Adipocyte (in vitro differentiated cells): ENCODE measurements at regions not wholly inside any gene's neighbourhood (a gene's known extent, or its start where the extent isn't known, plus 50 kb on each side); places are given as distances from the start of the nearest gene placed in this dataset.

Source experiments
- DNase-seq: peaks from one replicate; pipeline ENCODE4 v3.0.0-alpha.2; 2015; ENCODE audit warnings: low read depth
- H3K27me3 ChIP-seq: replicated peaks from 2 replicates; pipeline ENCODE4 v1.7.0; 2013; ENCODE audit warnings: mild to moderate bottlenecking, low read length, moderate library complexity; ENCODE audit not compliant: control insufficient read depth, insufficient read depth
- H3K36me3 ChIP-seq: 2 replicates; pipeline ENCODE4 v1.7.0; 2013; ENCODE audit warnings: low read length, mild to moderate bottlenecking, moderate library complexity; ENCODE audit not compliant: control insufficient read depth, insufficient read depth, severe bottlenecking
- H3K4me1 ChIP-seq: 2 replicates; pipeline ENCODE4 v1.7.0; 2013; ENCODE audit warnings: mild to moderate bottlenecking, low read length, moderate library complexity; ENCODE audit not compliant: control insufficient read depth, insufficient read depth
- H3K4me3 ChIP-seq: 2 replicates; pipeline ENCODE4 v1.7.0; 2013; ENCODE audit warnings: mild to moderate bottlenecking, low read length, moderate library complexity
- H3K9ac ChIP-seq: 2 replicates; pipeline ENCODE4 v1.7.0; 2013; ENCODE audit warnings: mild to moderate bottlenecking, low read length, moderate library complexity
- H3K9me3 ChIP-seq: 2 replicates; pipeline ENCODE4 v1.7.0; 2013; ENCODE audit warnings: mild to moderate bottlenecking, low read length, moderate library complexity; ENCODE audit not compliant: control insufficient read depth

- Histone ChIP-seq H3K27me3 (no peaks in the 10 kb centered on the region), H3K36me3 (no peaks in the 10 kb centered on the region), H3K9me3 (no peaks in the 10 kb centered on the region), H3K4me3 (no peak overlapping the region), H3K9ac (no peak overlapping the region), H3K4me1 (no peaks in the 10 kb centered on the region)
- no peak for DNase-seq
Observed at GRCh38 chr2:5888126-5888525, 195.9 kb downstream of the SOX11 start.

- Histone ChIP-seq H3K4me3 (no peak overlapping the region), H3K4me1 (no peaks in the 10 kb centered on the region), H3K36me3 (no peaks in the 10 kb centered on the region), H3K9me3 (peaks cover 2% of the 10 kb centered on the region), H3K27me3 (no peaks in the 10 kb centered on the region), H3K9ac (no peak overlapping the region)
- no peak for DNase-seq
Observed at GRCh38 chr2:5889519-5889918, 197.3 kb downstream of the SOX11 start.

GRCh38 chr2:5894355-5894754, 202.2 kb downstream of the SOX11 start:
- H3K4me1 ChIP-seq = no peaks in the 10 kb centered on the region
- no peak for DNase-seq
- H3K9ac ChIP-seq = no peak overlapping the region
- H3K9me3 ChIP-seq = peaks cover 6% of the 10 kb centered on the region
- no peak overlapping the region for H3K4me3 ChIP-seq
- no peaks in the 10 kb centered on the region for H3K27me3 ChIP-seq
- H3K36me3 ChIP-seq = no peaks in the 10 kb centered on the region

GRCh38 chr2:5895284-5895683, 203.1 kb downstream of the SOX11 start:
- Histone ChIP-seq H3K36me3 (no peaks in the 10 kb centered on the region), H3K4me3 (no peak overlapping the region), H3K4me1 (no peaks in the 10 kb centered on the region), H3K9ac (no peak overlapping the region), H3K9me3 (peaks cover 6% of the 10 kb centered on the region), H3K27me3 (no peaks in the 10 kb centered on the region)
- DNase-seq = no peak

GRCh38 chr2:5897249-5897648, 205.1 kb downstream of the SOX11 start:
- no peaks in the 10 kb centered on the region for H3K27me3 ChIP-seq
- H3K9me3 ChIP-seq = peaks cover 6% of the 10 kb centered on the region
- H3K4me1 ChIP-seq = no peaks in the 10 kb centered on the region
- no peak overlapping the region for H3K4me3 ChIP-seq
- H3K9ac ChIP-seq = no peak overlapping the region
- DNase-seq = no peak
- H3K36me3 ChIP-seq = no peaks in the 10 kb centered on the region

- DNase-seq = no peak
- no peaks in the 10 kb centered on the region for H3K27me3 ChIP-seq
- H3K4me1 ChIP-seq = no peaks in the 10 kb centered on the region
- no peak overlapping the region for H3K4me3 ChIP-seq
- no peak overlapping the region for H3K9ac ChIP-seq
- H3K36me3 ChIP-seq = no peaks in the 10 kb centered on the region
- peaks cover 6% of the 10 kb centered on the region for H3K9me3 ChIP-seq
Observed at GRCh38 chr2:5898667-5899066, 206.5 kb downstream of the SOX11 start.

- Histone ChIP-seq H3K27me3 (no peaks in the 10 kb centered on the region), H3K4me3 (no peak overlapping the region), H3K4me1 (no peaks in the 10 kb centered on the region), H3K9ac (no peak overlapping the region), H3K36me3 (no peaks in the 10 kb centered on the region), H3K9me3 (no peaks in the 10 kb centered on the region)
- DNase-seq = no peak
Observed at GRCh38 chr2:5905661-5906060, 213.5 kb downstream of the SOX11 start.

- Histone ChIP-seq H3K27me3 (no peaks in the 10 kb centered on the region), H3K9me3 (no peaks in the 10 kb centered on the region), H3K4me1 (no peaks in the 10 kb centered on the region), H3K9ac (no peak overlapping the region), H3K4me3 (no peak overlapping the region), H3K36me3 (no peaks in the 10 kb centered on the region)
- peak; percentile 4 for DNase-seq
Observed at GRCh38 chr2:5908071-5908470, 215.9 kb downstream of the SOX11 start.

GRCh38 chr2:5911718-5912117, 219.5 kb downstream of the SOX11 start:
- no peak for DNase-seq

GRCh38 chr2:5913711-5914395, 221.7 kb downstream of the SOX11 start:
- H3K9ac ChIP-seq = no peak overlapping the region
- no peaks in the 10 kb centered on the region for H3K27me3 ChIP-seq
- no peak overlapping the region for H3K4me3 ChIP-seq
- DNase-seq = no peak
- no peaks in the 10 kb centered on the region for H3K36me3 ChIP-seq
- H3K9me3 ChIP-seq = no peaks in the 10 kb centered on the region
- H3K4me1 ChIP-seq = no peaks in the 10 kb centered on the region

More at GRCh38 chr2:5911718-5912117, 219.5 kb downstream of the SOX11 start:
- Histone ChIP-seq H3K36me3 (no peaks in the 10 kb centered on the region), H3K4me3 (no peak overlapping the region), H3K9ac (no peak overlapping the region), H3K27me3 (no peaks in the 10 kb centered on the region), H3K9me3 (no peaks in the 10 kb centered on the region), H3K4me1 (no peaks in the 10 kb centered on the region)

GRCh38 chr2:5914811-5915611, 222.8 kb downstream of the SOX11 start:
- Histone ChIP-seq H3K4me1 (no peaks in the 10 kb centered on the region), H3K36me3 (no peaks in the 10 kb centered on the region), H3K27me3 (no peaks in the 10 kb centered on the region), H3K9me3 (no peaks in the 10 kb centered on the region), H3K4me3 (no peak overlapping the region), H3K9ac (no peak overlapping the region)
- peak; percentile 78 for DNase-seq
